CMK (cell line): ENCODE measurements at regions not wholly inside any gene's neighbourhood (a gene's known extent, or its start where the extent isn't known, plus 50 kb on each side); places are given as distances from the start of the nearest gene placed in this dataset.
"Not testable (repeated sequence)": the region's sequence is repeated elsewhere in the genome, so short reads cannot be mapped to it uniquely, and the experiment has no call there.

Source experiments
- DNase-seq: peaks from one replicate; pipeline ENCODE4 v3.0.0-alpha.2; 2010; ENCODE audit warnings: low read depth

DNA sequence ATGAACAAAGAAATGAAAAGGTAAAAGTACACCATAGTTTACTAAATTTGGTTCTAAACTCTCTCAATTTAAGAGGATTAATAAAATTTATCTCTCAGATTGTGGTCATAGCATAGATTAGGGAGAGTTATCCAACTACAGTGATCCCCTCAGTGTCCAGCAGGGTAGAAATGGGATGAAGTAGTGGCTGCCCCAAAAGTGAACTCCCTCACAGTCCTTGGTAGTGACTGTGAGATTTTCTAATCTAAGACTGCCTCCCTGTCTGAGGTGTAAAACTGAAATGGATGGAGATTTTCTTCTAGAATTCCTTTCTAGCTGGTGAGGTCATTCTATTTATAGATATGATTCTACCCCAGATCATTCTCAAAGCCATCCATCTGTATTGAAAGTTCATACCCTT lies 455.5 kb downstream of the ACTL7B start:
- DNase-seq, result no peak

DNA sequence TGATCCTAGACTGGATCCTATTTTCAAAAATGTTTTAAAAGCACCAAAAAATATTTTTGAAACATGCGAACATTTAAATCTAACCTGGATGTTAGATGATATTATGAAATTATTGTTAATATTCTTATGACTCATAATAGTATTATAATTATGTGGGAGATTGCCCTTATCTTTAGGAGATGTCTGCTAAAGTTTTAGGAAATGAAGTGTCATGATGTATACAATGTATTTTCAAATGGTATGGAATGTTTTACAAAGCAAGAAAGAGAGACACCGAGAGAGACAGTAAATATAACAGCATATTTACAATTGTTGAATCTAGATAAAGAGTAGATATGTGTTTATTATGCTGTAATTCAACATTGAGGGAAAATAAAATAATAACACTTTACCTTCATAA lies 455.9 kb downstream of the ACTL7B start:
- no peak for DNase-seq

DNA sequence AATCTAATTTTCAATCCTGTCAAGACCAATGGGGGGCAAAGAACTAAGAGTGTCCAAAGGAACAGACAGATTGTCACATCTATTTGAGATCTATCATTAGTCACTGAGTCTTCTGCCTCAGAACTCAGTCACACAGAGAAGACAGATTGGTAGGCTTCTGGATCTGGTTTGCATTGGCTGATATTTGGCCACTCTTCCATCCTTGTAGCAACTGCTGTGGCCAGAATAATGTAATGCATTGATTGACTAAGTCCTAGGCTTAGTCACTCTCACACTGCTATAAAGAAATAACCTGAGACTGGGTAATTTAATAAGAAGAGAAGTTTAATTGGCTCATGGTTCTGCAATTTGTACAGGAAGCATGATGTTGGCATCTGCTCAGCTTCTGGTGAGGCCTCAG lies 458.5 kb downstream of the ACTL7B start:
- no peak for DNase-seq

DNA sequence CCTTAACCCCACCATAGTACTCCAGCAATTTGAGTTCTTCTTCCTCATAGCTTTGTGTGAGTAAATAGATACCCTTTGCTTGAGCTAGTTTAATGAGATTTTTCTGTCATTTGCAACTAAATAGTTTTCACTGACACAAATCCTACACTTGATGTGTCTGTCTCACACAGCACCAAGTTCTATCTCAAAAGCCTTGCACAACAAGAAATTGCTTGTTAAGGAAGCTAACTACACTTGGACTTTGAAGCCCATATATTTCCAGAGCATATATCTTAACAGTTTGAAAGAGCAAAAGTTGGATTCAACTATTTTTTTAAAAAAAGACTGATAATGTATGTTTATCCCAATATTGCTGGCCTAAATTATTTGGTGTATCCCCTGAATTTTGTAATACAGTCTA lies 459.2 kb downstream of the ACTL7B start:
- no peak for DNase-seq

DNA sequence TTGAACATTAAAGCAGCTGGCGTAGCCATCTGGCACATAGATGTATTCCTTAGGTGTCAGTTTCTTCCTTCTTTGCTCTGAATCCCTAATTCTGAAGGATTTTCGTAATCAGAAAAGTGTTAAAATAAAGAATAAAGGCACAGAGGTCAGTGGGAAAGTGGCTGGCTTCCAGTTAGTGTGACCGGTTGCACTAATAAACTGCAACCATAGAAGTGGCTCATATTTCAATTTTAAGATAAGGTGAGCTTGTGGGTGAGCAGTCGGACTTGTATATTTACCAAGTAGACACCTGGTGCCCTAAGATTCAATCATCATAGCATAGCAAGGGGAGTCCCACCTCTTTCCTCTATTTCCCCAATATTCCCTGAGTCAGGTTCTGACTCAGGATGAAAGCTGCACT lies 459.6 kb downstream of the ACTL7B start:
- no peak for DNase-seq

DNA sequence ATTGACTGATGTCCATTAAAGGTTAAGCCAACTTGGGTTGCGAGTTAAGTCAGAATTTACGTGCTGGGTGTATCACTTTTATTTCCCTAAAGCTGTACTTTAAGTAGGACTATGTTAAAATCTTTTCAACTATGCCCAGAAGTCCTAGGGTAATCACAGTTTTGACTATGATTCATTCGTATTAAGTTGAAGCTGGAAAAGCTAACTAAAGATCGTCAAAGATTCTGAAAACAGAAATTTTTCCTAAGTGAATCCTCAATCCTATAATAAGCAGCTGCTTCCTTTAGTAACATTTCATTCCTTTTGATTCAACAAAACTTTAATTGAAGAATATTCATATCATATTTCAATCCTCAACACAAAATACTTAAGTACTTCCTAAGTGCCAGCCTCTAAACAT lies 460.4 kb downstream of the ACTL7B start:
- no peak for DNase-seq

DNA sequence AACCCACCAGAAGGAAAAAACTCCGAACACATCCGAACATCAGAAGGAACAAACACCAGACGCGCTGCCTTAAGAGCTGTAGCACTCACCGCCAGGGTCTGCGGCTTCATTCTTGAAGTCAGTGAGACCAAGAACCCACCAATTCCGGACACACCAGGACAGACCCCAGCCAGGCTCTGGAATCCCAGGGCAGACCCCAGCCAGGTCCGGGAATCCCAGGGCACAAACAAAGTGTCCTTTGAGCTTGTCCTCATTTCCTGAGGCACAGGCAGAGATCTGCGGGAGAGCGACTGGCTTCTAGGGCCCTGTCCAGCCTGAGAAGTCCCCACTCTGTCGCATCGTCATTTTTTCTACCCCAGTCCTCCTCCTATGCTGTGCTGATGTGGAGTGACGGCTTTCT lies 461.1 kb downstream of the ACTL7B start:
- DNase-seq, result no peak

DNA sequence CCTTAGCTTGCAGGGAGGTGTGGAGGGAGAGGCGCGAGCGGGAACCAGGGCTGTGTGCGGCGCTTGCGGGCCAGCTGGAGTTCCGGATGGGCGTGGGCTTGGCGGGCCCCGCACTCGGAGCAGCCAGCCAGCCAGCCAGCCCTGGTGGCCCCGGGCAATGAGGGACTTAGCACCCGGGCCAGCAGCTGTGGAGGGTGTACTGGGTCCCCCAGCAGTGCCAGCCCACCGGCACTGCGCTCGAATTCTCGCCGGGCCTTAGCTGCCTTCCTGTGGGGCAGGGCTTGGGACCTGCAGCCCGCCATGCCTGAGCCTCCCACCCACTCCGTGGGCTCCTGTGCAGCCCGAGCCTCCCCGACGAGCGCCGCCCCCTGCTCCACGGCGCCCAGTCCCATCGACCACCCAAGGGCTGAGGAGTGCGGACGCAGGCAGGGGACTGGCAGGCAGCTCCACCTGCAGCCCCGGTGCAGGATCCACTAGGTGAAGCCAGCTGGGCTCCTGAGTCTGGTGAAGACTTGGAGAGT lies 462.2 kb downstream of the ACTL7B start:
- not testable (repeated sequence) for DNase-seq

DNA sequence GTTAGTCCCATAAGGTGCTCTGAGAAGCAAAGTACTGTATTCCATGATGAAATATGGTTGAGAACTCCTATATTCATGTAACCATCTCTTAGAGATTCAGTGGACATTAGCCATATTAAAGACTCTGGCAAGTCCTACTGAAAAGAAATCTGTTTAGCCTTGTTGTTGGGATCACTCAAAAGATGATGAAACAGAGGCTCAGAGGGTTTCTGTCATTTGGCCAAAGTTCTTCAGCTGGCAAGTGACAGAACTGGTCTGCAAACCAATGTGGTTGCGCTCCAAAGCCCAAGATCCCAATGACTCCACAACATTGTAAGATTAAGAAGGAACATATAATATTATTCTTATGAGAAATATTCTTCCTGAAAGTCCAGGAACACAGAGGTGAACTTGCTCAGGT lies 462.9 kb downstream of the ACTL7B start:
- no peak for DNase-seq

DNA sequence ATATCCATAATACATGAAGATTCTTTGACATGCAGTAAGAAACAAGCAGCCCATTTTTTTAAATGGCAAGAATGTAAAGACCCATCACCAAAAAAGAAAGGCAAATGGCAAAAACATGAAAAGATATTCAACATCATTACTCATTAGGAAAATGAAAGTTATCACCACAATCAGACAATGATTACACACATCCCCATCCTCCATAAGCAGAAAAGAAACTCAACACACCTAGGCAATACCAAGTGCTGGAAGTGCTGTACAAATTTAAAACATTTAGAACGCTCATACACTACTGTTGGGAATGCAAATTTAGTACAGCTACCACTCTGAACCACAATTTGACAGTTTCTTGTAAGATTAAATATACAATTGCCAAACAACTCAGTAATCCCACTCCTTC lies 466.7 kb downstream of the ACTL7B start:
- DNase-seq, result no peak

DNA sequence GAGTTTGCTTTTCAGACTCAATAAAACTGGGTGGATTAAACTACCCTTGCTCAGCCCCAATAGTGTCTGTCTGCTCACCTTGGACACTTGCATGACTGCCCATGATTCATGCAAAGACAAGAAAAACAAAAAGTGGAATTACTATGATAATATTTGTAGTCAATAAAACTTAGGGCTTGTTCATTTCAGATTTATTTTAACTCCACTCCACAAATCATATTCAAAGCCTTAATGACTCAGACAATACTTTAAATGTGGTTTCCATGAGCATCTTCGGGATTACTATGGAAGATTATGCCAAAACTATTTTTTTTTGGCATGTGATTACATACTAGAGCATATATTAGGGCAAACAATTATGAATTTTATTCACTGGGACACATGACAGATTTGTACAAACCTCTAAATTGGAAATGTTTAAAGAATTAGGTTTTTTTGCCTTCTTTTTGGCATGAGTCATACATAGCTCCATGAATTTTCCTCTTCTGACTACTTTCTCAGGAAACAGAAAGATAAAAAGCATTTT lies 468.9 kb downstream of the ACTL7B start:
- DNase-seq, result no peak

DNA sequence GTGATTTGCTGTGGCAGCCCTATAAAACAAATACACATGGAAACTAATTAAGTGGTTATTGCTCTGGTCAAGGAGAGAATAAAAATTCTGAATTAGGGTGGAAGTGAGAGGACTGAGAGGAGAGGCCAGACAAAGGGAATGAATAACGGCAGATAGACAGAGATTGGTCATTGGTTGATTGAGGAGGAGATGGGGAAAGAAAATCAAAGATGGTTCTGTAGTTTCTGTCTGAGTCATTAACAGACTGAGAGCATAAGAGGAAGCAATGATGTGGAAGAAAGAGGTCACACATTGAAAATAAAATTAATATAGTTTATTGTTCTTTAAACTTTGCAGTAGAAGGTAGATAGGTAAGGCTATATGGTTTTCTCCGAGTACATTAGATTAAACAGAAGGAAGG lies 469.8 kb downstream of the ACTL7B start:
- DNase-seq, result no peak

DNA sequence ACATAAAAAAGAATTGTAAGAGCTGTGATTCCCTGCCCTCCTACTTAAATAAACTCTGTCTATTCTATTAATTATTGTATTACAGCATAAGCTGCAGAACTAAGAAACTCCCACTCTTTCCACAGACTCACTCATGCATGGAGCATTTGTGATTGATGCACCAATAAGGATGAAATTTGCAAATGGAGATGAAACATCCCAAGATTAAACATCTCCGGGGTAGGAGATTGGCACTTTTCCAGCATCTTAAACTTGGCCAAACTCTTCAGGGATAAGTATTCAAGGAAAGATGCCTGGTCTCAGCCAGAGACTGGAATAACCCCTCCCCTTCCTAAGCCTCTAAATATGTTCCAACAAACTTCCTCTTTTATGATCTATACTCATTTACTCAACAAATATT lies 472.0 kb downstream of the ACTL7B start:
- DNase-seq, result no peak

DNA sequence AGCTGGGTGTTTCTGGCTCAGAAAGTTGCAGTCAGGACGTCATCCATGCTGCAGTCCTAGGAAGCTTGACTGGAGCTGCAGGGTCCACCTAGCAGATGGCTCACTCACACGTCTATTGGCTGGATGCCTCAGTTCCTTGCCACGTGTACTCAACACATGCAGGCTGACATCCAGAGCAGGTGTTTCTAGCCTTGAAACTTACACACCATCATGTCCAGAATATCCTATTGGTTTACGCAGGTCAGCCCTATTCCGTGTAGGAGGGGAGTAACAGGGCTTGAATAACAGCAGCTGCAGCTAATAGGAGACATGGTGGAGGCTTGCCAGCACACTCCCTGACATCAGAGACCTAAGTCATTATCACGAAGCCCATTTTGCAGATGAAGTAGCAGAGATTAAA lies 473.5 kb downstream of the ACTL7B start:
- no peak for DNase-seq

DNA sequence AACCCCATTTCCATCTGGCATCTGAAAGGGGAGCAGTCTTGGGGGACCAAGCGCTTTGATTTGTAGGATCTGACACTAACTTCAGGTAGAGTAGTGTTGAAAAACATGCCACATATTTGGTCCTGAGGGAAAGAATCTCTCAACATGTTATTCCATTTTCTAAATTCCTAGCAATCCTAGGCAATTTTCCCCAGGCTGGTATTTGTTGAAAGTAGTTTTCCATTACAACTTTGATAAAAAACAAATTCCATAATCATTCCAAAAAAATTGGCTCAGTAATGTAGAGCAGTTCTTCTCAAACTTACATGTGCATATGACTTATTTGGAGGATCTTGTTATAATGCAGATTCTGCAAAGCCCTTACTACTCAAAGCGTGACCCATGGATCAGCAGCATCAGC lies 477.9 kb downstream of the ACTL7B start:
- no peak for DNase-seq

DNA sequence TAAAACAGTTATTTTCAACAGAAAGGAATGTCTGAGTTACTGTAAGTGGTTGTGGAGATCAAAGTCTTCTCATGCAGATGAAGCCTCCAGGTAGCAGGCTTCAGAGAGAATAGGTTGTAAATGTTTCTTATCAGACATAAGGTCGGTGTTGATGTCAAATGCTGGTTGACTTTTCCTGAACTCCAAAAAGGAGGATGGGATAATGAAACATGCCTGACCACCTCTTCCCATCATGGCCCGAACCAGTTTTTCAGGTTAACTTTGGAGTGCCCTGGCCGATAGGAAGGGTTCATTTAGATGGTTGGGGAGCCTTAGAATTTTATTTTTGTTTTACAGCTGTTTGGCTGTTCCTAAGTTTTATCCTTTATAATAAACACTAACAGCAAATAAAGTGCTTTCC lies 478.4 kb downstream of the ACTL7B start:
- DNase-seq, result no peak

DNA sequence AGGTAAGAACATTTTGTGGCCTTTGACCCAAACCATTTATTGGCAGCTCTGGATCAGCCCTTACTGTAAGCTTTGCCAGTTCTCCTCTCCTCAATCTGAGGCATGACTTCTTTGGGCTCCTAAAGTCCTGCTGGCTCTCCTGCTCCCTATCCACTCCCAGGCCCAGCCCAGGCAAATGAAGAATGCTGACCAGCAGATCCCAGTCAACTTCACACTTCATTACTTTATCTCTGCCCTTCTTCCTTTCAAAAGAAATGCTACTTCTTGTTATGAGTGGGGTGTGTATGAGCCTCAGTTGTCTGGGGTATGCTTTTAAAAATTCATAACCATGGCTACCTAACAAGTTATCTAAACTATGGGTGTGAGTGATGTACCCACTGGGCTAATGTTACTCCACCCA lies 479.6 kb downstream of the ACTL7B start:
- no peak for DNase-seq

DNA sequence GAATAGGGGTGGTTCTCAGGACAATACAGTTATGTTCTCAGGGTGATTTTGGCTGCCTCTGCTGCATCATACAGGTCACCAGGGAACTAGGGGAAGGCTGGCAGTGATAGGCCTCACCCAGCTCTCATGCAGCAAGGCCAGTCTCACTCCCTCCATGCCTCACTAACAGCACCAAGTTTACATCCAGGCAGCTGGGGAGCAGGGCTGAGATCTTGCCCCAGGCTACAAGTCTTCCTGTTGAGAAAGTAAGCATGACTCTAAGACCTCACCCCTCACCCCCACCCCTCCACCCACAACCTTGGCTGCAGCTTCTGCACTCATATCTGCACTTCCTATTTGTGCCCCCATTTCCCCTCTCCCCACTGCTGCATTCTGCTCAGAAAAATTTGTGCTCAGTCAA lies 481.2 kb downstream of the ACTL7B start:
- DNase-seq, result no peak

DNA sequence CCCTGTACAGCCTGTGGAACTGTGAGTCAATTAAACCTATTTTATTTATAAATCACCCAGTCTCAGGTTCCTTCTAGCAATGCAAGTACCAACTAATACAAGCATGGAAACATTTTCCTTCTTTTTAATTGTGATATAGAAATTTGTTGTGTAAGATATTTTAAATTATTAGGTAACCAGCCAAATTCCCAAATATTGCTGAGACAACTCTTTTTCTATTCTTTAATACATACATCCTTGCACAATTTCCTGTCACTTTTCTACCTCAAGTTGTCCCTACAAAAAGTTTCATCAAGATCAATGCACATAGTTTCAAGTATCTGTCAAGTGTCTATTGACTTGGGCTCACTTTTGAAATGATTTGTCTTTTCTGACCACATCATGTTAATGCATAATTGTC lies 488.6 kb downstream of the ACTL7B start:
- DNase-seq, result no peak

DNA sequence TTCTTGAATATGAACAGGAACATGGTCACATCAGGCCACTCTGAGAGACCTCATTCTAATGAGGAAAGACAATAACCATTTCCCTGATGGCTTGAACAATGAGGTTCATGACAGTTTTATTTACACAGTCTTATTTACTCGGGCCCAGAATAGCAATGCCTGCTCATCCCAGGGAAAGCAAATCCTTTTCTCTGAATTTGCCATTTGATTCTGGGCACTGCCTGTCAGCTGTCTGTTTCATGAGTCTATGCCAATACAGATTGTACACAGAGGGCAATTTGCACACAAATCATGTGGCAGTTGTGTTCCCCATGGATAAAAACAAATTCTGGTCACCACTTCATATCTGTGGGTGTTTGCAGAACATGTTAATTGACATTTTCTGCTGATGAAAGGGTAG lies 492.5 kb downstream of the ACTL7B start:
- no peak for DNase-seq

DNA sequence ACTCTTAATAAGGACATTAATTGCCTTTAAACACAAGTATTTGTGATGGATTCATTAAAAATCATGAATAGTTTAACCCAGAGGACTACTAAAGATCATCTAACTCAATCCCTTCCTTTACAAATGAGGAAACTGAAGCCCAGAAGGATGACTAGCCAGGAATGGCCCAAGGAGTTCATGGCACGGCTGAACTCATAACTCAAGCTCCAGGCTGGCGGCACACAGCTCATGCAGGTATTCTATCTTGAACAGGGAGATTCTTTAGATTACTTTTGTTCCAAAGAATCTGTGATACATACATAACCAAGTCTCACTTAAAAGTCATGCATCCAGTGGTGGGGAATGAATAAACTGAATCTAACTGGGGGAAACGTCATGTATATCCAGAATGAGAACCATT lies 495.5 kb downstream of the ACTL7B start:
- DNase-seq, result no peak

DNA sequence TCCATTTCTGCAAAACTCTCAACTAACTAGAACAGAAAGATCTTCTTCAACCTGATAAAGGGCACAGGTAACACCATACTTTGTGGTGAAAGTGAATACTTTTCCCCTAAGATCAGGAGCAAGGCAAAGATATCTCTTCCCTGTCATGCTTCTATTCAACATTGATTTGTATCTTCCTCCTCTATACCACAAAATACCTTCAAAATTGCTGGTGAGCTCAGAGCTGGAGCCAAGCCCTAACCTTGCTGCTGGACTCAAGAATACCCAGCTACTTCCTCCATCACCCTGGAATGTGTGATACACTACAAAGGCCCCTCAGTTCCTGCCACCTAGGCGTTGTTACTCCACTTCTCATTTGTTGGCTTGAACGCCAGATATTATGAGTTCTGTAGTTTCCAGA lies 499.0 kb downstream of the ACTL7B start:
- no peak for DNase-seq

DNA sequence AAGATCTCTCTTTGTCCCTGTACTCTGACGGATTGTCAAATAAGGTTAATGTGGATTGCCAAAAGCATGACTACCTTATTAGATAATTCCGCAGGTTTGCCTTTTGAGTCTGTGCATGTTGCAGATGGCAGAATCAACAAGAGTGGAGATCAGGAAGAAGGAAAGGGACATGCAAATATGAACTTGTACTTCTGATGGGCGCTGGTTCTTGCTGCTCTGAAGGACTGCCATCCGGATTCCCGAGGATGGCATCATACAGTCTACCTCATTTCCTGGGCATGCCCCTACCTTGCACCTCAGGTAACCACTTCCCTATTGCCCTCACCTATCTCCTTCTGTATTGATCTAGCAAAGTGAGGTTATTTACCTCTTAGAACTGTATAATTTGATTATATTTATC lies 504.2 kb downstream of the ACTL7B start:
- DNase-seq, result no peak

DNA sequence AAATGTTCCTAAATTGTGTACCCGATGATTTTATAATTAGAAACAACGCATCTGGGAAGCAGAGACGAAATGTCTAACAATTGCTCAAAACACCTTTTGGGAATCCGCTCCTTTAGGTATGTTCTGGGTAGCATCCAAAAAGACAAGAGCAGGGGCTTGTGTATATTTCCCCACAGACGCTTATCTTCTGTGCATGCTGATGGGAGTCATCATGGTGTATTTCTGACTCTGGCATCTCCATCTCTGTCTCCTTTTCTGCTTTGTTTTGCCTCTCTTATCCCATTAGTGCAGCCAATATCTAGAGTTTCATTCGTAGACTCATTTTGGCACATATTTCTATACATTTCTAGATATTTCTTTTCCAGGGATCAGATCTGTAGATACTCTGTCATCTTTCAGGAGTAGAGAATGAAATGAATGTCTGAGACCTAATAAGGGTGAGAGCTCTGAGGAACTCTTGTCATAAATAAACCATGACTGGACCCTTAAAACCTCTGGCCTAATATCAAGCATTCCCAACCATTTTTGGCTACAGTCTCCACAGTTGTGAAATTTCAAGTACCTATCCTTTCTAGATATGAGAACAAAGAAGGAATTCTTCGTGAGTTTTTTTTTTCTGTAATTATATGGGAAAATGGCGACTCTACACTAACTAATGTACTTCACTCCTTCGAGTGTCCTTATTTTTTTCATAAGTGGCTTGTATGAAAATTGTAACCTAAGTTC lies 508.2 kb downstream of the ACTL7B start:
- DNase-seq, result no peak
